ENCODE measurements at regions not wholly inside any gene's neighbourhood (a gene's known extent, or its start where the extent isn't known, plus 50 kb on each side); places are given as distances from the start of the nearest gene placed in this dataset.

DNA sequence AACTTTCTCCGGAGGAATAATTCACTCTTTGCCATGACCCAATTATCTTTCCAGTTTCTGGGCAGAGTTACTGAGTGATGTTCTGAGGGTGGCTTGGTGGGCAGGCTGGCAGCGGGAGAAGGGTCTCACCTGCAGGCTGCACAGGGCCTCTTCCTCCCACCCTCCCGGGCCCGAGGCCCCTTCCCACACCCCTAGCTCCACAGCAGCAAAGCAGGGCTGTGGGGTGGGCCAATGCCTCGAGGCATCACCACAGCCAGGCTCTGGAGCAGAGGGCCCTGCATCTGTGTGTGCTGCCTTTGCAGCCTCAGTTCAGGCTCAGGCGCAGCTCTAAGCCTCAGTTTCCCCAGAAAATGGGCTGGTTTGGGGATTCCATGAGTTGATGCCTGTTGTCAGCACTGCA lies 120.2 kb upstream of the FOXD4L5 start:
- peaks cover 89% of the 10 kb centered on the region for H3K9me3 Mint-ChIP-seq
- no peaks in the 10 kb centered on the region for H3K36me3 ChIP-seq (ENCODE audit: insufficient read depth)
- no peaks in the 10 kb centered on the region for H3K9me2 ChIP-seq (ENCODE audit: insufficient read depth)
- no peak overlapping the region for H3K27ac Mint-ChIP-seq
- H3K79me2 ChIP-seq (replicated peaks; ENCODE audit: insufficient read depth): no peaks in the 10 kb centered on the region
- H3K36me3 Mint-ChIP-seq (ENCODE audit: low read depth): peaks cover 38% of the 10 kb centered on the region
- no peaks in the 10 kb centered on the region for H3F3A ChIP-seq (replicated peaks; ENCODE audit: low read depth)
- no peaks in the 10 kb centered on the region for H4K20me1 ChIP-seq (replicated peaks; ENCODE audit: insufficient read depth)
- H3K27ac ChIP-seq (ENCODE audit: low read depth): no peak overlapping the region
- H3K4me3 ChIP-seq: no peak overlapping the region
- H3K27me3 ChIP-seq (ENCODE audit: insufficient read depth): no peaks in the 10 kb centered on the region
- no peak overlapping the region for H2AFZ ChIP-seq
- no peak for DNase-seq (ENCODE audit: low spot score)
- H3K4me1 ChIP-seq (ENCODE audit: insufficient read depth): no peaks in the 10 kb centered on the region
- H3K4me3 Mint-ChIP-seq: no peak overlapping the region
- no peaks in the 10 kb centered on the region for H3K4me1 Mint-ChIP-seq
- no peak for ATAC-seq
- no peak for TF ChIP-seq ZNF331 (CRISPR knock-in tag; IDR thresholded peaks at IDR 0.05; ENCODE audit: low read depth)
- no peak for TF ChIP-seq EZH2 (IDR thresholded peaks at IDR 0.05; ENCODE audit: low read depth, unreplicated experiment)
- TF ChIP-seq NANOG (IDR thresholded peaks at IDR 0.05; ENCODE audit: borderline replicate concordance): no peak
- TF ChIP-seq JUNB (IDR thresholded peaks at IDR 0.05; ENCODE audit: unreplicated experiment): no peak
- TF ChIP-seq, protein P1, sequence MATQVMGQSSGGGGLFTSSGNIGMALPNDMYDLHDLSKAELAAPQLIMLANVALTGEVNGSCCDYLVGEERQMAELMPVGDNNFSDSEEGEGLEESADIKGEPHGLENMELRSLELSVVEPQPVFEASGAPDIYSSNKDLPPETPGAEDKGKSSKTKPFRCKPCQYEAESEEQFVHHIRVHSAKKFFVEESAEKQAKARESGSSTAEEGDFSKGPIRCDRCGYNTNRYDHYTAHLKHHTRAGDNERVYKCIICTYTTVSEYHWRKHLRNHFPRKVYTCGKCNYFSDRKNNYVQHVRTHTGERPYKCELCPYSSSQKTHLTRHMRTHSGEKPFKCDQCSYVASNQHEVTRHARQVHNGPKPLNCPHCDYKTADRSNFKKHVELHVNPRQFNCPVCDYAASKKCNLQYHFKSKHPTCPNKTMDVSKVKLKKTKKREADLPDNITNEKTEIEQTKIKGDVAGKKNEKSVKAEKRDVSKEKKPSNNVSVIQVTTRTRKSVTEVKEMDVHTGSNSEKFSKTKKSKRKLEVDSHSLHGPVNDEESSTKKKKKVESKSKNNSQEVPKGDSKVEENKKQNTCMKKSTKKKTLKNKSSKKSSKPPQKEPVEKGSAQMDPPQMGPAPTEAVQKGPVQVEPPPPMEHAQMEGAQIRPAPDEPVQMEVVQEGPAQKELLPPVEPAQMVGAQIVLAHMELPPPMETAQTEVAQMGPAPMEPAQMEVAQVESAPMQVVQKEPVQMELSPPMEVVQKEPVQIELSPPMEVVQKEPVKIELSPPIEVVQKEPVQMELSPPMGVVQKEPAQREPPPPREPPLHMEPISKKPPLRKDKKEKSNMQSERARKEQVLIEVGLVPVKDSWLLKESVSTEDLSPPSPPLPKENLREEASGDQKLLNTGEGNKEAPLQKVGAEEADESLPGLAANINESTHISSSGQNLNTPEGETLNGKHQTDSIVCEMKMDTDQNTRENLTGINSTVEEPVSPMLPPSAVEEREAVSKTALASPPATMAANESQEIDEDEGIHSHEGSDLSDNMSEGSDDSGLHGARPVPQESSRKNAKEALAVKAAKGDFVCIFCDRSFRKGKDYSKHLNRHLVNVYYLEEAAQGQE (IDR thresholded peaks at IDR 0.05; ENCODE audit: unreplicated experiment): no peak
- no peak for TF ChIP-seq CREB1 (CRISPR knock-in tag; IDR thresholded peaks at IDR 0.05; ENCODE audit: low read depth)
- TF ChIP-seq, protein P2, sequence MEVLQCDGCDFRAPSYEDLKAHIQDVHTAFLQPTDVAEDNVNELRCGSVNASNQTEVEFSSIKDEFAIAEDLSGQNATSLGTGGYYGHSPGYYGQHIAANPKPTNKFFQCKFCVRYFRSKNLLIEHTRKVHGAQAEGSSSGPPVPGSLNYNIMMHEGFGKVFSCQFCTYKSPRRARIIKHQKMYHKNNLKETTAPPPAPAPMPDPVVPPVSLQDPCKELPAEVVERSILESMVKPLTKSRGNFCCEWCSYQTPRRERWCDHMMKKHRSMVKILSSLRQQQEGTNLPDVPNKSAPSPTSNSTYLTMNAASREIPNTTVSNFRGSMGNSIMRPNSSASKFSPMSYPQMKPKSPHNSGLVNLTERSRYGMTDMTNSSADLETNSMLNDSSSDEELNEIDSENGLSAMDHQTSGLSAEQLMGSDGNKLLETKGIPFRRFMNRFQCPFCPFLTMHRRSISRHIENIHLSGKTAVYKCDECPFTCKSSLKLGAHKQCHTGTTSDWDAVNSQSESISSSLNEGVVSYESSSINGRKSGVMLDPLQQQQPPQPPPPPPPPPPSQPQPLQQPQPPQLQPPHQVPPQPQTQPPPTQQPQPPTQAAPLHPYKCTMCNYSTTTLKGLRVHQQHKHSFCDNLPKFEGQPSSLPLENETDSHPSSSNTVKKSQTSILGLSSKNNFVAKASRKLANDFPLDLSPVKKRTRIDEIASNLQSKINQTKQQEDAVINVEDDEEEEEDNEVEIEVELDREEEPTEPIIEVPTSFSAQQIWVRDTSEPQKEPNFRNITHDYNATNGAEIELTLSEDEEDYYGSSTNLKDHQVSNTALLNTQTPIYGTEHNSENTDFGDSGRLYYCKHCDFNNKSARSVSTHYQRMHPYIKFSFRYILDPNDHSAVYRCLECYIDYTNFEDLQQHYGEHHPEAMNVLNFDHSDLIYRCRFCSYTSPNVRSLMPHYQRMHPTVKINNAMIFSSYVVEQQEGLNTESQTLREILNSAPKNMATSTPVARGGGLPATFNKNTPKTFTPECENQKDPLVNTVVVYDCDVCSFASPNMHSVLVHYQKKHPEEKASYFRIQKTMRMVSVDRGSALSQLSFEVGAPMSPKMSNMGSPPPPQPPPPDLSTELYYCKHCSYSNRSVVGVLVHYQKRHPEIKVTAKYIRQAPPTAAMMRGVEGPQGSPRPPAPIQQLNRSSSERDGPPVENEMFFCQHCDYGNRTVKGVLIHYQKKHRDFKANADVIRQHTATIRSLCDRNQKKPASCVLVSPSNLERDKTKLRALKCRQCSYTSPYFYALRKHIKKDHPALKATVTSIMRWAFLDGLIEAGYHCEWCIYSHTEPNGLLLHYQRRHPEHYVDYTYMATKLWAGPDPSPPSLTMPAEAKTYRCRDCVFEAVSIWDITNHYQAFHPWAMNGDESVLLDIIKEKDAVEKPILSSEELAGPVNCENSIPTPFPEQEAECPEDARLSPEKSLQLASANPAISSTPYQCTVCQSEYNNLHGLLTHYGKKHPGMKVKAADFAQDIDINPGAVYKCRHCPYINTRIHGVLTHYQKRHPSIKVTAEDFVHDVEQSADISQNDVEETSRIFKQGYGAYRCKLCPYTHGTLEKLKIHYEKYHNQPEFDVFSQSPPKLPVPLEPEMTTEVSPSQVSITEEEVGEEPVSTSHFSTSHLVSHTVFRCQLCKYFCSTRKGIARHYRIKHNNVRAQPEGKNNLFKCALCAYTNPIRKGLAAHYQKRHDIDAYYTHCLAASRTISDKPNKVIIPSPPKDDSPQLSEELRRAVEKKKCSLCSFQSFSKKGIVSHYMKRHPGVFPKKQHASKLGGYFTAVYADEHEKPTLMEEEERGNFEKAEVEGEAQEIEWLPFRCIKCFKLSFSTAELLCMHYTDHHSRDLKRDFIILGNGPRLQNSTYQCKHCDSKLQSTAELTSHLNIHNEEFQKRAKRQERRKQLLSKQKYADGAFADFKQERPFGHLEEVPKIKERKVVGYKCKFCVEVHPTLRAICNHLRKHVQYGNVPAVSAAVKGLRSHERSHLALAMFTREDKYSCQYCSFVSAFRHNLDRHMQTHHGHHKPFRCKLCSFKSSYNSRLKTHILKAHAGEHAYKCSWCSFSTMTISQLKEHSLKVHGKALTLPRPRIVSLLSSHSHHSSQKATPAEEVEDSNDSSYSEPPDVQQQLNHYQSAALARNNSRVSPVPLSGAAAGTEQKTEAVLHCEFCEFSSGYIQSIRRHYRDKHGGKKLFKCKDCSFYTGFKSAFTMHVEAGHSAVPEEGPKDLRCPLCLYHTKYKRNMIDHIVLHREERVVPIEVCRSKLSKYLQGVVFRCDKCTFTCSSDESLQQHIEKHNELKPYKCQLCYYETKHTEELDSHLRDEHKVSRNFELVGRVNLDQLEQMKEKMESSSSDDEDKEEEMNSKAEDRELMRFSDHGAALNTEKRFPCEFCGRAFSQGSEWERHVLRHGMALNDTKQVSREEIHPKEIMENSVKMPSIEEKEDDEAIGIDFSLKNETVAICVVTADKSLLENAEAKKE (CRISPR knock-in tag; IDR thresholded peaks at IDR 0.05): no peak
- peaks cover 7% of the 10 kb centered on the region for H3K27me3 Mint-ChIP-seq (ENCODE audit: insufficient read depth, low read depth, poor library complexity)
- H3K4me2 ChIP-seq: no peak overlapping the region

Data from GM23338 (cell line).